ENCODE measurements at regions not wholly inside any gene's neighbourhood (a gene's known extent, or its start where the extent isn't known, plus 50 kb on each side); places are given as distances from the start of the nearest gene placed in this dataset.

GRCh38 chr14:89618811-89619551 lies 201.9 kb upstream of the FOXN3 start:
- Histone ChIP-seq H3K27ac (peak overlapping the region; percentile 53), H3K4me1 (peaks cover 31% of the 10 kb centered on the region), H3K36me3 (no peaks in the 10 kb centered on the region), H3K27me3 (no peaks in the 10 kb centered on the region), H3K4me3 (peak overlapping the region; percentile 52 to 84), H3K9me3 (no peaks in the 10 kb centered on the region)
- DNase-seq (ENCODE audit: extremely low spot score in 2 of 2): no peak
- TF ChIP-seq, protein P1, sequence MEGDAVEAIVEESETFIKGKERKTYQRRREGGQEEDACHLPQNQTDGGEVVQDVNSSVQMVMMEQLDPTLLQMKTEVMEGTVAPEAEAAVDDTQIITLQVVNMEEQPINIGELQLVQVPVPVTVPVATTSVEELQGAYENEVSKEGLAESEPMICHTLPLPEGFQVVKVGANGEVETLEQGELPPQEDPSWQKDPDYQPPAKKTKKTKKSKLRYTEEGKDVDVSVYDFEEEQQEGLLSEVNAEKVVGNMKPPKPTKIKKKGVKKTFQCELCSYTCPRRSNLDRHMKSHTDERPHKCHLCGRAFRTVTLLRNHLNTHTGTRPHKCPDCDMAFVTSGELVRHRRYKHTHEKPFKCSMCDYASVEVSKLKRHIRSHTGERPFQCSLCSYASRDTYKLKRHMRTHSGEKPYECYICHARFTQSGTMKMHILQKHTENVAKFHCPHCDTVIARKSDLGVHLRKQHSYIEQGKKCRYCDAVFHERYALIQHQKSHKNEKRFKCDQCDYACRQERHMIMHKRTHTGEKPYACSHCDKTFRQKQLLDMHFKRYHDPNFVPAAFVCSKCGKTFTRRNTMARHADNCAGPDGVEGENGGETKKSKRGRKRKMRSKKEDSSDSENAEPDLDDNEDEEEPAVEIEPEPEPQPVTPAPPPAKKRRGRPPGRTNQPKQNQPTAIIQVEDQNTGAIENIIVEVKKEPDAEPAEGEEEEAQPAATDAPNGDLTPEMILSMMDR (IDR thresholded peaks at IDR 0.05): no peak
- TF ChIP-seq POLR2AphosphoS5 (IDR thresholded peaks at IDR 0.05; ENCODE audit: insufficient read depth in 1 of 2, low read depth in 1 of 2) (peak in 1 of 2 donors; percentile 15), POLR2A (IDR thresholded peaks at IDR 0.05) (no peak)
- intact Hi-C loops (cut with DNase I): no loop called here

DNA sequence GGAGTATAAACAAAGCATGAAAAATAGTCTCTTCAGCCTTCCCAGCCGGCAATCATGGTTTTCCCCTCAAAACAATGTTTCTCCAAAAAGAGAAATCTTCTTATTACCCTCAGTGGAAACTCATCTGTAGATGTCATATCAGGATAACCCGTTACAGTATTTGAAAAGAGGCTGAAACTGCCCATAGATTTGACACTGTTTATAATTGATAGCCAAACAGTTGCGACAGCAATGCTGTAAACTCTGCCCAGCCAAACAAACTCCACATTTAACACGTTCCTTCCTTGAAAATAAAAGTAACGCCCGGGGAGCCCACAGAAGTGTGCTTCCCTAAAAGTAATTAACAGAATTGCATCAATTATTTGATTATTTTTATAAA lies 201.3 kb upstream of the FOXN3 start:
- Histone ChIP-seq H3K9me3 (no peaks in the 10 kb centered on the region), H3K4me3 (peak overlapping the region; percentile 52 to 84), H3K27me3 (no peaks in the 10 kb centered on the region), H3K36me3 (no peaks in the 10 kb centered on the region), H3K27ac (peak overlapping the region; percentile 53), H3K4me1 (peaks cover 31% of the 10 kb centered on the region)
- TF ChIP-seq POLR2A (IDR thresholded peaks at IDR 0.05) (no peak), POLR2AphosphoS5 (IDR thresholded peaks at IDR 0.05; ENCODE audit: insufficient read depth in 1 of 2, low read depth in 1 of 2) (no peak)
- TF ChIP-seq, protein P1 (IDR thresholded peaks at IDR 0.05): no peak
- DNase-seq (ENCODE audit: extremely low spot score in 2 of 2): no peak
- intact Hi-C loops (cut with DNase I): no loop called here

GRCh38 chr14:89617481-89618329 lies 200.7 kb upstream of the FOXN3 start:
- no peaks in the 10 kb centered on the region for H3K27me3 ChIP-seq
- H3K36me3 ChIP-seq: no peaks in the 10 kb centered on the region
- peaks cover 31% of the 10 kb centered on the region for H3K4me1 ChIP-seq
- DNase-seq (ENCODE audit: extremely low spot score in 2 of 2): no peak
- no peaks in the 10 kb centered on the region for H3K9me3 ChIP-seq
- H3K27ac ChIP-seq: peak overlapping the region; percentile 53
- peak overlapping the region; percentile 52 to 84 for H3K4me3 ChIP-seq
- intact Hi-C loops (cut with DNase I): no loop called here
- no peak for TF ChIP-seq POLR2AphosphoS5 (IDR thresholded peaks at IDR 0.05; ENCODE audit: insufficient read depth in 1 of 2, low read depth in 1 of 2)
- TF ChIP-seq, protein P1 (IDR thresholded peaks at IDR 0.05): no peak
- TF ChIP-seq POLR2A (IDR thresholded peaks at IDR 0.05): no peak

DNA sequence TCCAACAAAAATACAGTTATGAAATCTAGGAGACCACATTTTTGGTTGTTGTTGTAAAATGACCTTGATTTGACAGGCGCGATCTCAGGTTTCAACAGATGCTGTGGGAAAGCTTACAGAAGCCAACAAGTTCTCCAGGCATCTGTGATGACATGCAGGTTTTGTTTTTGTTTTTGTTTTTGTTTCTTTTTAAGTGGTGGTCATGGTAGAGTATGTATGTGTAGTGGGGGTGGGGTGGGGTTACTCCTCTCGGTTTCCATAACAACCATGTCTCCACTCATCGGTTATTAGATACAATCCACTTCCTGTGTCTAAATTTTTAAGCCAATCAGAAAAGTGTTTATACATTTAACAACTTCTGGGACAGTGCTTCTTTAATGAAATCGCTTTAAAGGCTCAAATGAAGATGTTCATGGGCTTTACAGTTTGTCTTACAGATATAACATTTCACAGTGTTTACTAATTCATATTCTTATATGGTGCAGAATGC lies 199.9 kb upstream of the FOXN3 start:
- Histone ChIP-seq H3K27me3 (no peaks in the 10 kb centered on the region), H3K9me3 (no peaks in the 10 kb centered on the region), H3K4me1 (peaks cover 31% of the 10 kb centered on the region), H3K4me3 (peak overlapping the region; percentile 52 to 84), H3K27ac (no peak overlapping the region), H3K36me3 (no peaks in the 10 kb centered on the region)
- no peak for DNase-seq (ENCODE audit: extremely low spot score in 2 of 2)
- intact Hi-C loops (cut with DNase I): no loop called here
- TF ChIP-seq POLR2A (IDR thresholded peaks at IDR 0.05): no peak
- no peak for TF ChIP-seq POLR2AphosphoS5 (IDR thresholded peaks at IDR 0.05; ENCODE audit: insufficient read depth in 1 of 2, low read depth in 1 of 2)
- TF ChIP-seq, protein P1 (IDR thresholded peaks at IDR 0.05): no peak

Data from vagina (tissue), 2 donors.